ENCODE measurements at regions not wholly inside any gene's neighbourhood (a gene's known extent, or its start where the extent isn't known, plus 50 kb on each side); places are given as distances from the start of the nearest gene placed in this dataset.
"Not testable (repeated sequence)": the region's sequence is repeated elsewhere in the genome, so short reads cannot be mapped to it uniquely, and the experiment has no call there.

DNA sequence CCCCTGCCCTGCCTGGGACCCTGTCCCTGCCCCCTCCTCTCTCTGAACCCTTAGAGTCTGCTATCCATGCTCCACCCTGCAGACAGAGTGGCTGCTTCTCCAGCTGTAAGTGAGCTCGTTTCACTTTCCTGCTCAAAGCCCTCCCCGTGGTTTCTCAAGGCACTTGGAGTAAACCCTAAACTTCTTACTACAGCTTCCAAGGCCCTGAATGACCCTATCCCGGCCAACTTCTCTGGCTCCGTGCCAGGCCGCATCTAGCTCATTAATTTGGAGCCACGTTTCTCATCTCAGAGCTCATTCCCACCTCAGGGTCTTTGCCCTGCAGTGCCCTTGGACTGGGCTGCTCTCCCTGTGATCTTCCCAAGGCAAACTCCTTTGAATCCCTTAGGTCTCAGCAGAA is 235.1 kb upstream of the RUNX1 start:
- H3K27ac ChIP-seq = no peak overlapping the region
- no peak for TF ChIP-seq CTCF (conservative IDR thresholded peaks at IDR 0.05)

DNA sequence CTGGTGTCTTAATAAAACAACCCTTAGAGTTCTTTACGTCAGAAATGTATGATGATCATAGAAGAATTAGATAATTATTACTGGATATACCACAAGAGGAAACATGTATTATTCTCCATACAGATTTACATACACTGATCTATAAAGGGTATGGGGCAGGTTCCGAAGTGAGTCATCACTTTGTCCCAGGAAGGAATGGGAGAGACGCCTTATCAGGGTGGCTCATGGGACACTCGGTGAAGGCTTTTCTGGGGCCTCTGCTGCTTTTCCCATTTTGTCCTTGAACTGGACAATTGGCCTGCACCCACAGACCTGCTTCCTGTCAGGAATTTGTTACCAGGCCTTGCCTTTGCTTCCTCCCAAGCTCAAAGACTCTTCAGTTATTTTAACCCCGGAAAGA is 233.8 kb upstream of the RUNX1 start:
- H3K27ac ChIP-seq = no peak overlapping the region
- no peak for TF ChIP-seq CTCF (conservative IDR thresholded peaks at IDR 0.05)

- no peak for TF ChIP-seq CTCF (conservative IDR thresholded peaks at IDR 0.05)
- no peak overlapping the region for H3K27ac ChIP-seq
These were observed 232.9 kb upstream of the RUNX1 start for GRCh38 chr21:35281956-35282355.

DNA sequence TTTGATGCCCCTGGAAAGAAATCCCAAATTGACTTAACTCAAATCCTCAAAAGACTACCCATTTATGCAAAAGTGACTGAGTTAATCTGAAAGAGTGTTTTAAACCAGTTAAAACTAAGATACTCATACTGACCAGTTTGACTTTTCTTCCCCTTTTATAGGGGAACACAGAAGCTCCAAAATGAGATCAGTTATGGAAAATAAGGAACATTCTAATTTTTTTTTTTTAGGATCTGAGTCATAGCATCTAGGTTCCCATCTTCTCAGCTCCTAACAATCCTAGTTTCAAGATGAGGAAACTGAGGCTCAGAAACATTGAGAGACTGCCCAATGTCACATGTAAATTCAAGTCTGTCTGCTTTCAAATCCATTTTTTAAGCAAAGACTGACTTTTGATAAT is 231.1 kb upstream of the RUNX1 start:
- TF ChIP-seq CTCF (conservative IDR thresholded peaks at IDR 0.05) = no peak
- H3K27ac ChIP-seq = no peak overlapping the region

DNA sequence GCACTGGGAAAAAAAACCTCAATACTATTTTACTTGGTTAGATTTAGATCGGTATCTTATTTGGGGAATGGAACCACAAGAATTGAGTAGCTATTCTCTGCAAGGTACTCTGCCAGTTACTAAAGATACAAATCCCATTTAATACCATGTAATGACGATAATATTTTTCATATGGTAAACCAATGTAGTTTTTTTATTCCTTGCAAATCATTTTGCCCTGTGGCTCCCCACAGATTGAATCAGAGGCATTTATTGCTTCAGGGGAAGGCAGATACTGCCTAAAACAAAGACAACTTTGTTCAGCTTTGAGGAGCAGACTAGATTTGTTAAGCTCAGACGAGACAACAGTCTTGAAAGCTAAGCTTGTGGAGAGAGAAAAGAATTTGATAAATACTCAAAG is 226.7 kb upstream of the RUNX1 start:
- no peak overlapping the region for H3K27ac ChIP-seq
- no peak for TF ChIP-seq CTCF (conservative IDR thresholded peaks at IDR 0.05)

GRCh38 chr21:35274923-35275322 is 225.8 kb upstream of the RUNX1 start:
- H3K27ac ChIP-seq = no peak overlapping the region
- TF ChIP-seq CTCF (conservative IDR thresholded peaks at IDR 0.05) = no peak

- TF ChIP-seq CTCF (conservative IDR thresholded peaks at IDR 0.05) = no peak
- no peak overlapping the region for H3K27ac ChIP-seq
These were observed 225.0 kb upstream of the RUNX1 start for GRCh38 chr21:35274090-35274489.

DNA sequence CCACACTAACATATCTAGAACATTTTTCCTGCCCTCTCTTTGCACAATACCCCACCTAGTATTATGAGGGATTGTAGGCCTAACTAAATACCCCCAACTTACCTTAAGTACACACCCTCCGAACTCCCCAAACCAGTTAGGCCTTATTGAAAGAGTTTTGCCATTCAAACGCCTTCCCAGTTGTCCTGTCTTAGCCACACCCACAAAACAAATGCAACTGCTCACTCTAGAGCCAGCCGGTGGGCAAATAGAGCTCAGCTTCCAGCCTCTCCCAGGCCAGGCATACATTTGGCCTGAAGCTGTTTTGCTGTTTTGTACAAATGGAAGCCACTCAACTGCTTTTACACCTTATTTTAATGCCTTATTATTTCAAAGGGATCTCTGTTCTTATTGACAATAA is 224.2 kb upstream of the RUNX1 start:
- H3K27ac ChIP-seq = no peak overlapping the region

DNA sequence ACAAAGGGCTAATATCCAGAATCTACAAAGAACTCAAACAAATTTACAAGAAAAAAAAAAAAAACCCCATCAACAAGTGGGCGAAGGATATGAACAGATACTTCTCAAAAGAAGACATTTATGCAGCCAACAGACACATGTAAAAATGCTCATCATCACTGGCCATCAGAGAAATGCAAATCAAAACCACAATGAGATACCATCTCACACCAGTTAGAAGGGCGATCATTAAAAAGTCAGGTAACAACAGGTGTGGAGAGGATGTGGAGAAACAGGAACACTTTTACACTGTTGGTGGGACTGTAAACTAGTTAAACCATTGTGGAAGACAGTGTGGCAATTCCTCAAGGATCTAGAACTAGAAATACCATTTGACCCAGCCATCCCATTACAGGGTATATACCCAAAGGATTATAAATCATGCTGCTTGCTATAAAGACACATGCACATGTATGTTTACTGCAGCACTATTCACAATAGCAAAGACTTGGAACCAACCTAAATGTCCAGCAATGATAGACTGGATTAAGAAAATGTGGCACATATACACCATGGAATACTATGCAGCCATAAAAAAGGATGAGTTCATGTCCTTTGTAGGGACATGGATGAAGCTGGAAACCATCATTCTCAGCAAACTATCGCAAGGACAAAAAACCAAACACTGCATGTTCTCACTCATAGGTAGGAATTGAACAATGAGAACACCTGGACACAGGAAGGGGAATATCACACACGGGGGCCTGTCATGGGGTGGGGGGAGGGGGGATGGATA is 222.4 kb upstream of the RUNX1 start:
- H3K27ac ChIP-seq = not testable (repeated sequence)

More for the DNA sequence above, 224.2 kb upstream of the RUNX1 start:
- no peak for TF ChIP-seq CTCF (conservative IDR thresholded peaks at IDR 0.05)

All from VCaP (cell line).